D341Med (cell line): ENCODE measurements at regions not wholly inside any gene's neighbourhood (a gene's known extent, or its start where the extent isn't known, plus 50 kb on each side); places are given as distances from the start of the nearest gene placed in this dataset.
"Not testable (repeated sequence)": the region's sequence is repeated elsewhere in the genome, so short reads cannot be mapped to it uniquely, and the experiment has no call there.

ENCODE experiments used
- DNase-seq: peaks from one replicate; pipeline ENCODE4 v3.0.0; 2012; ENCODE audit warnings: low spot score

DNA sequence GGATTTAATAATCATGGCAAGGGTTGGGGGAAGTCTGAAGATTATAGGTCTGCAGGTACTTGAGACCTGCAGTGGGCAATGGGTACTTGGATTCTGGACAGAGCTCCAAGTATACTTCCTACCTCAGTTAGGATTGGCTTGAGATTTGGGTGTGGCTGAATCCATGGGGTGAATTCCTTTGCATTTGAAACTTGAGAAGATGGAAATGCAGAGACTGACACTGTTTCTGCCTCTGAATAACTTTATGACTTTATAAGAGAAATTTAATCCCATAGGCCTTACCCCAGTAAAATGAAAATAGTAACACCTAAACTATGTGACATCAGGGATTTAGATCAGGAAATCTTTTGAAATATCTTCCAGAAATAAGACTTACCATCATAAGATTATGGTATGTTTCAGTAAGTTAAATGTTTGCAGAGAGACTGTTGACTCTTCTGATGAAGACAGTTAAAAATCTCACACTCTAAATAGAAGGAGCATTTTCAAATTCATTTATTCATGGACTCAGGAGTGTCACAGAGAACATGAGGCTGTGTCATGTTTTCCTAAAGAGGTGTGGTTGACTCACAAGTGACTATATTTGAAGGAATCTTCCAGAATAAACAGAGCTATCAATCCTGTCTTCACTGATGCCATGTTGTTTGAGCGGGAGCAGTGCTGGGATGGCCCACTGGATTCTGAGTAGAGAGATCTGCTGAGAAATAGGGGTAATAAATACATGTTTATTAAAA lies 513.5 kb upstream of the NR3C2 start:
- no peak for DNase-seq

DNA sequence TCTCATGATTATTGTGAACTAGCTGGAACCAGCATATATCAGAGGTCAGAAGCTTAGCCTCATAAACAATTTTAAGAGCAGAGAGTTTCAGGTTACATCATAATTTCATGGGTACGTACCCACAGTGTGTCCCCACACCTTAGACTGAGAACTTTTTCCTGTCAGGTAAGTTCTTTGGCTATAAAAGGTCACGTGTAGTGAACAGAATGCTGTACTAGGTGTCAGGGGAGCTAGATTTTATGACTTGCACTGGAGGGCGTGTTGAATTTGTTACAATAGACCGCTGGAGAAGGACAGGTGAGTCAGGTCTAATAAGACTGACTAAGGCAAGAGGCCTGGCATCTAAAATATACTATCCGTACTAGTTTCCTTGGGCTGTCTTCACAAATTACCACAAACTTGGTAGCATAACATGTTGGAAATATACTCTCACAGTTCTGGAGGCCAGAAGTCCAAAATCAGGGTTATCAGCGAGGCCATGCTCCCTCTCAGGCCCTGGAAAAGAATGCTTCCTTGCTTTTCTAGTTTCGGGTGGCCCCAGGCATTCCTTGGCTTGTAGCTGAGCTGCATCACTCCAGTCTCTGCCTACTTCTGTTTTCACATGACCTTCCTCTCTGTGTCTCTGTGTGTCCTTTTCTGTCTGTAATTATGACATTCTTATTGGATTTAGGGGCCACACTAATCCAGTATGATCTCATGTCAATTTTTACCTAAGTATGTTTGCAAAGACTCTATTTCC lies 512.0 kb upstream of the NR3C2 start:
- no peak for DNase-seq

DNA sequence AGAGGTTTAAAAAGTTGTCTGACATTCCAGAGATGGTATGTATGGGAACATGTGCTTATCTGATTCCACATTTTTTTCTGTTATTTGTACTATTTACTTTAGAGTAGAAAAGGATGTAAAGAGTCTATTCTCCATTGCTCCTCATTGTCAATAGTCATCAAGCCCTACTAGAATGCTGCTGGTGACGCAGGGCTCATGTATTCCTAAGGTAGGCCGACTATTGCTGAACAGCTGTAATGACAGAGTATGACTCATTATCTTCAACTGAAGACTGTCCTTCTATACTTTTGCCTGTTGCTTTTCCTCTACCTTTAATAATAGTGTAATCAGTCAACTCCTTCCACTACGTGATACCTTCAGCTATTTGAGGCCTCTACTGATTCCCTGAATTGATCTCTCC lies 509.1 kb upstream of the NR3C2 start:
- DNase-seq: no peak

DNA sequence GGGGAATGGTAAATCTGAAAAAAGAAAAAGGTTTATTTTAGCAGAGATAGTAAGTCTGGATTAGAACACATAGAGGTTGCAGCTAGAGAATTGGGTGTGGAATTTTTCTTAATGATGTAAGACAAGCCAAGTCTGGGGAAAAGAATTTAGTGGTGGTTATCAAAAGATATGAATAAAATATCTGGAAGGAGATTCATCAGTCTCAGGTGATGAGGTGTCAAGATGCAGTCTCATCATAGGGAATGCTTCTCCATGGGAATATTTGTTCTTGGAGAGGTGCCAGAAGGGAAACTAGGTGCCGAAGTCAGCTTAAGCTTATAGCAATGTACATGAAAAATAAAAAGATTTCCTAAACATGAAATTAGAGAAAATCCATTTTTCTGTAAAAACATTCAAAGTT lies 504.1 kb upstream of the NR3C2 start:
- no peak for DNase-seq

DNA sequence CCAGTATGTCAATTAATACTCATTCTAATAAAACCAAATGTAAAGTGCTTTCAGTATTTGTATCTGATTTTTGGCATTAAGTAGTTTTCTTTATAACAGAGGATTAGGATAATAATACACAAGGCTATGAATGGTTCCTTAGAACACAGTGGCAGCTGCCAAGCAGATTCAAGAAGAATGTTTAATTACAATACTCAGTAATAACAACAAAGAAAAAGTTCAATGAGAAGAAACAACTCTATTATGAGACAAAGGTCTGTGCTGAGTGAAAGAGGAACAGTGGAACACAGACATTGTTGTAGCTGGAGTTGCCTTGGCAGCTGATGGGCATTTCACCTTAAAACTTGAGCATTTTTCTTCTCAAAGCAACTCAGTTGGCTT lies 502.6 kb upstream of the NR3C2 start:
- DNase-seq: no peak

DNA sequence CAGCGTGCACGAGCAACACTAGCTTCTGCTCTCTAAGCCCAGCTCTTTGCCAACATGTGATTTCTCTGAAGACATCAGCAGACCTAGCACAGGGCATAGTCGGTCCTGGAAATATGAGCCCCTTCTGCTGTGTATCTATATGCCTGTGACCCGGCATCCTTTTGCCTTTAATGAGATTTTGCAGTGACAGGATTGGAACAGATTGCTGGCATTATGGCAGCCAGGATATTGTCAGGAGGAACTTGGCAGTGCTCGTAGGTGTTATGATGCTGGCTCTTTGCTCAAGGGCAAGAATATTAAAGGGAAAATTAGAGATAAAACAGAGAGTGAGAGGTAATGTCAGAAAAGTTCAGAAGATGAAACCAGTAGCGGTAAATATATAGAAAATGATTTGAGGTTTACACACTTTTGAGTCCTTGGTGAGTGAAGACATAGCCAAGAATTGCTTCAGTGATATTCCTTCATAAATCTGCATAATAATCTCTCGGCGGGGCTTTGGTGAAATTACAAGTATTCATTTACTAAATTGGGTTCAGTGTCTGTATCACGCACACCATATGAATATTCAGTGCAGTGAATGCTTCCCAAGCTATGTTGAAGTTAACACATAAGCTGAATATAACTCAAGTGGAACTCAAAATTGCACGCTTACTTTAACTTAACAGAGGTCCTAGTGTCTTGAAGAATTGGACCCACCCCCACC lies 502.1 kb upstream of the NR3C2 start:
- DNase-seq: peak; percentile 24

DNA sequence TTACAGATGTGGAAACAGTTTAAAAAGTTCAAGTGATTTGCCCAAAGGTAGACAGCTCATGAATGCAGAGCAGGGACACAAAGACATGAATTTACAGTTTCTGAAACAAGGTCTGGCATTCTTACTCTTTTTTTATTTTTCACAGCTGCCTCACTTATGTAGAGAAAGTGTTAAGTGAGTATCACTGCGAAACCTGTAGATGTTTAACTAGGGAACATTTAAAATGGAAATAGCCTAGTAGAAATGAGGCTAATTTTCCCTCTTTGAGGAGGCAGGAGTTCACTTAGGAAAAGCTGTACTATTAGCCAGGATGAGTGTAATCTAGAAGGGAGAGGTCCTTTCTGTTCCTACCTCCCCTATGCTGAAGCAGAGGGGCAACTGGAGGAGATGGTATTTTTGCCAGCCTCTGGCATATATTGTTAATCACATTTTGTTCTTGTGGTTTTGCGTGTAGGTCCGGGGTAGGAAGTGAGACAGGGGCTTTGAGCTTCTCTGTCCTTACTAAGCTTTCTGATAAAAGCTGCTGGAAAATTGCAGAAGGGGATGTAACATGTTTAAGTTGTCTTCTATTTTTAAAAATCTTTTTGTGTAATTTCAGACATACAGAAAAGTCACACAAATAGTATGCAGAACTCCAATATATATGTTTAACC lies 492.8 kb upstream of the NR3C2 start:
- no peak for DNase-seq

DNA sequence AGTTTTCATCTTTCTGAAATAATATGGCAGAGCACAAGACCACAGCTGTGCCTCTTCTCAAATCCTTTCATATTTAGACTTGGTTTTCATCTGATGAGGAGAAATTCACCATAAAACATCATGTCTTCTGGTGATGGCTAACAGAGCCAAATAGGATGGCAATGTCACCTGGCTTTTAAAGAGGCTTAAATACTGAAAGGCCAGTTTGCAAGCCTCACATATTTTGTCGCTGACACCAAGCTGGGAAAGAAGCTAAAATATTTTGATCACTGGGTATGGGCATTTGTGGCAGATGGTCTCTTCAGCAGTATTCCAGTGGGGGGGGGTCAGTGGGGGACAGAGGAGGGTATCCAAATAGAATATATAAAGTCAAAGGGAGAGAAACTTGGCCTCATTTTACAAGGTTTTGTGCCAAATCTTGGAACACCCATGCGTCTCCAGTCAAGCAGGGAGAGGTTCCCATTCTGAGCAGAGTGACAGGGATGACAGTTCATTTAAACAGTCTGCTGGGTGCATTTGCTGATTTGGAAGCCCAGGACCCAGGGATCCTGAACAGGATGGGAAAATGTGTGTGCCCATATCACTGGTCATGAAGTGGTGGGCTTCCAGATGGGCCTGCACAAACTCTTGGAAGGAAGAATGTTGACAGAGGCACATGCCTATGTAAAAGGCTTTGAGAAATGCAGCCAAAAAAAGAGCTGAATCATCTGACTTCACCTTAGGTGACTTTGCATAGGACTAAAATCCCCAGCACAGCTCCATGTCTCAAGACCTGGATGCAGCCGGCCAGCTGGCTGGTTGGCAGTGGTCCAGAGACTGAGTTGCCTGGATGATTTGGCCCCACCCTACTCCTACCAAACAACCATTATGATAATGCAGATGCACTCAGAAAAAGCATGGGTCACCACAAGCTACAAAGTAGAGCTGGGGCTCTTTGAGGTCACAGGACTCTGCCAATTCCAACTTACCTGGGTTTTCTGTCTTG lies 484.4 kb upstream of the NR3C2 start:
- peak; percentile 66 for DNase-seq

DNA sequence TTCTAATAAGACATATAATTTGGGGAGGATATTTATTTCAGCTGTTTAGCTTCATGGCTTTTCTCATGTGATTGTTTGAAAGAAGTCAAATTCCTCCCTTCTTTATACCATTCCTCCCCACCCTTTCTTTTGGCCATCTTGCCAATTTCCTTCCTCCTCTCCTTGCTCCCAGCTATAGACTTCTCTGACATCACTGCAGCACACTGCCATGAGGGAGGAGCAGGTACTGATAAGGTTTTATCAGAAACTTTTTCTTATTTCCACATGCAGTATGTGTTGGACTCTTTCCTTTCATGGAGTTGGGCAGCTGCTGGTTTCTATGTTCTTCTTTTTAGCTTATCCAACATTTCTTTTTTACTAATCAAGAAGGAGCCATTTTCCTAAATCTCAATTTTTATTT lies 481.7 kb upstream of the NR3C2 start:
- DNase-seq: no peak

DNA sequence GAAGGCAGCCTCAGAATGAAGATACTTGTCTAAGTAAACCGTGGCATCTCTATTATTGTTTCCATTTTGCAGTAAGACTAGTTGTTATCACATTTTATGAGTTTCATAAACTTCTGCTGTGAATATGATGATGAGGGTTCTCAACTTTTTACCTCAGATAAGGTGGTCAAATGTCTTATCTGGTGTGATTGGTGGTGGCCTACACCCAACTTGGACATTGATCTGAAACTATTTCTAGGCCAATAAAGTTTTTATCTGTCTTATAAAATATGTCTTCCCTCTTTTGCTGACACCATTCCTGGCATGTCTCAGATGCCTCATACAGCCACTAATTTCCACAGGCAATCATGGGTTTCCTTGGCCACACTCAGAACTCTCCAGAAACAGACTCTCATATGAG lies 480.3 kb upstream of the NR3C2 start:
- DNase-seq: no peak

DNA sequence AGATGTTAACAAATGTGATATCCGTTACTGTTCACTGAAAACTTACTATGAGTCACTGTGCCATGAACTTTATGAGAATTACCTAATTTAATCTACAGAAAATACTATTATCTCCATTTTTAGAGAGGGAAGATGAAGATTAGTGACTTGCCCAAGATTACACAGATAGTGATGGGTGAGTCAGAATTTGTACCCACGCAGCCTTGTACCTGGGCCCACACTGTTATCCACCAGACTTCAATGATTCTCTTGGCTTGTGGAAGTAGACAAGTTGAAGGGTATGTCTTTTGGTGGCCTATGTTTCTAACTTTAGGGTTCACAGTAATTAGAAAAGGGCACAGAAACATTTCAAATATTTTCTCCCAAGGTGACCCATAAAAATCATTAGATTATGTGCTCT lies 472.5 kb upstream of the NR3C2 start:
- no peak for DNase-seq

DNA sequence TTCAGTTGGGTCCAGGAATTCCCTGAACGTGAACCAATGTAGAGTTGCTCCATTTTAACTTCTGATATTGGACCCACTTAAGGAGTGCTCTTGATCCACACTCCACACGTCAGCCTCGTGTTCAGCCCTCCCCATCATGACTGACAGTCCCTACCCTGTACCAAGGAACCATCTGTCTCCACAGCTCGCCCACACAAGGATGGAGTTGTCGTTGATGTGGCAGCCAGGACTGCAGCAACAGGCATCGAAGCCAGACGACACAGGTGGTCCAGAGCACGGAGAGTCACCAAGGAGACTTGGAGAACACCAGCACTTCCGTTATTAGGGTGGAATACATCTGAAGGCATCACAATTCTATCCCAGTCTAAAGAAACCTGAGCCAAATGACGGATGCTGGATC lies 472.1 kb upstream of the NR3C2 start:
- DNase-seq: no peak

DNA sequence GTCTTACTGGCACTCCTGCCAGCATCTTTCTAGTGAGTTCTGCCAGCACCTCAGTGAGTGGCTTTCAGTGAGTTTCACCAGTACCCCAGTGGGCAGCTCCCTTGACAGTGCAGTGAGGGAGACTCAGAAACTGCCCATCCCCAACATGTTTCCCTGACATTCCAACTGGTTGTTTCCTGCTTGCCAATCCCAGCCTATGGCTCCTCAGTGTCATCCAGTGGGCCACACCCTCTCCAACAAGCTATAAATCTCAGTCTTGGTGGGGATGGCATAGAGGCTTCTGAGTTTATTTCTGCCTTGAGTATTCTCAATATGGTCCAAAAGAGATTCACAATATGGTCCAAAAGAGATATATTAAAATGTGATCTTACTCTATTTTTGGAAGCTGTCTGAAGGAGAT lies 461.2 kb upstream of the NR3C2 start:
- DNase-seq: no peak

DNA sequence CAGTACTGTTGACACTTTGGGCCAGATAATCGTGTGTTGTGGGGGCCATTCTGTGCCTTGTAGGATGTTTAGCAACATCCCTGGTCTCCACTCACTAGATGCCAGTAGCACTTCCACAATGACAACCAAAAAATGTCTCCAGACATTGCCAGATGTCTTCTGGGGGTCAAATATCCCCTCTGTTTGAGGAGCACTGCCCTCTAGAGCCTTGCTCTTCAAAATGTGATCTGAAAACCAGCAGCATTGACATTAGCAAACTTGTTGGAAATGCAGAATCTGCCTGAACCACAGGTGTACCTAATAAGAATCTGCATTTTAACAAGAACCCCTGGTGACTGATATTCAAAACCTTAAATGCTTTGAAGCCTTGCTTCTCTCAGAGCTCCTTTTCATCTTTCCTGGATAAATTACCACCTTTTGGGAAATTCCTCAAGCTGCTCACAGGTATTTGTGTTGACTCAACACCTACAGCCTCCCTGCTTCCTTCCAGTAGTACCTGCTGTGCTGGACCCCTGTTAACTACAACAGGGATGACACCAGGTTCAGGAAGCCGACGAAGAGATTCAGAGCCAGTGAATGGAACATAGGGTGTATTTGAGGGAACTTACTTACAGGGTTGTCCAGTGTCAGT lies 459.0 kb upstream of the NR3C2 start:
- no peak for DNase-seq

DNA sequence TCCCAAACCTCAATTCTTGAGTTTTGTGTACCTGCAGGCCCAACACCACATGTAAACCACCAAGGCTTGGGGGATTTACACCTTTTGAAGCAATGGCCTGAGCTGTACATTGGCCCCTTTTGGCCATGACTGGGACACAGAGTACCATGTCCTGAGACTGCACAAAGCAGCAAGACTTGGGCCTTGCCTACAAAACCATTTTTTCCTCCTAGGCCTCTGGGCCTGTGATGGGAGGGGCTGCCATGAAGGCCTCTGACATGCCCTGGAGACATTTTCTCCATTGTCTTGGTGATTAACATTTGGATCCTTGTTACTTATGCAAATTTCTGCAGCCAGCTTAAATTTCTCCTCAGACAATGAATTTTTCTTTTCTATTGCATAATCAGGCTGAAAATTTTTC lies 455.9 kb upstream of the NR3C2 start:
- not testable (repeated sequence) for DNase-seq

DNA sequence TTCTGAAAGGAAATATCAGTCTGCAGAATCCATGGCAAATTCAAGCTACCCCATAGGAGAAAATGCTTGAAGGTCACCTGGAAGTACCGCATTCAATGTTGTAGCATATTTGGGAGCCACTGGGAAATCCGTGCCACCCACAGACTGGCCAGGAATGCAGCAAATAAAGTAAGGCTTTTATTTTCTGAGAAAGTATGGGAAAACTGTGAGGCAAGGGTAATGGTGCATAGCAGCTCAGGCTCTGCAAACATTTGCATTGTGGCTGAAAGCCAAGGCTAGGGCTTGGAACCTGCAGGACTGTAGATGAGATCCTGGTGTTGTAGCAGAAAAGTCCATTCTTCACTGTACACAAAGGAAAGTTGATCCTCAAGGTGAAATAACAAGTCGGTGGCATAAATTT lies 450.9 kb upstream of the NR3C2 start:
- DNase-seq: no peak

DNA sequence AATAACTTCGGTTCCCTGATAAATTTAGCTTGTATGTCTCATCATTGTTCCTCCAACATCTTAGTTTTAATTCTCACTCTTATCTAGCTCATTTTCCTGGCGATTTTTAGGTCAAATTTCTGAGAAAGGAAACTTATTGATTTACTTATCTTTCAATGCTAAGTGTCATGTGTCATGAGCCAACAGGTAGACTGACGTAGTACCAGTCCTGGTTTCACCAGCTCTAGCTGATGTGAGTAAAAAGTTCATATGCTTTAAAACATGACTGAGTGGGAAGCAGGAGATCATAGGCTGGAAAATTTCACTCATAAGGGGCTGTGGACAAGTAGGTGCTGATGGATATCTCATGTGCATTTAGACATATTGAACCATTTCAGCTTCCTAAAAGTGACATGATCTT lies 441.7 kb upstream of the NR3C2 start:
- DNase-seq: no peak

DNA sequence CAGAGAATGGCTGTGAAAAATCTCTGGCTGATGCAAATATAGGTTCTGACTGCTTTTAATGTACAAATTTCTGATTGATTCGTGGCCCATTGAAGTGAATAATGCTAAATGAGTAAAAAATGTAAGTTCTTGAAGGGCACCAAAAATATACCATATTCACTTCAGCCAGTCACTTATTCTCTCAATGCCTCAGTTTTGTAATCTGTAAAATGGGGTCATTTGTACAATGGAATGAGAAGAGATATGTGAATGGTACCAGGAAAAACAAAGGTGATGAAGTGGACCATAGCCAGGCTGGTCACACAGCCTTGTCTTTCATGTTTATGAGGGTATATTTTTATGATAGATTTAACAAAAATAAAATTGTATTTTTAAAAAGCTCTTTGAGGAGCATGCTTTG lies 441.2 kb upstream of the NR3C2 start:
- DNase-seq: no peak

DNA sequence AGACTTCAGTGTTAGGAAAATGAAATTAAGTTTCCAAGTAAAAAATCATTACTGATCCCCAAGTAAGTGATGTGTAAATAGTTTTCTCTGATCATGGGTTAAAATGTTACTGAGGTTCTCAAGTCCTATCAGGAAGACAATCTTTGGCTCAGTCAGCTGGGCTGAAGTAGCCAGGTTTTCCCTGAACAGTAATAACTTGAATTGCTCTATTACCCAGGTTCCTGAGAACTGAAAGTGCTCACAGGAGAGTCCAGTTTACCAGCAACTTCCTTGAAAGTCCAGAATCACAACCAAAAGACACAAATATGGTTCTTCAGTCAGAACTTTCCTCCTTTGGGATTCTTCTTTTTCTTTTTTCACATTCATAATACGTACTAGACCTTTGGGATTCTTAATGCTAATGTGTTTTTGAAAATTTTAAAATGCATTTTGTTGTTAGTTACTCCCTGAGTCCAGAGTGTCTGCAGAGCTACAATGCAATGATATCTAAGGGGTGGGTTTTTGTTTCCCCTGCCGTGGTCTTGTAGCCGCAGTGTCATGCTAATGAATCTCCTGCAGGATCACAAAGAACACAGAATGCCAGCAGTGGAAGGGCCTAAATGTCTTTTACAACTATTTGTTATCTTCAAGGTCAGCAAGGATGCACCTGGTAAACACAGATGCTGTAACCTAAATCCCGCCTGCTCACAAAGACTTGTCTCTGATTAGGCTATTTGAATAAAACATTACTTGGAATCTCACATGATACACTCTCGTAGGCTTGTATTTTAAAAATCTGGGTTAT lies 439.8 kb upstream of the NR3C2 start:
- DNase-seq: no peak

DNA sequence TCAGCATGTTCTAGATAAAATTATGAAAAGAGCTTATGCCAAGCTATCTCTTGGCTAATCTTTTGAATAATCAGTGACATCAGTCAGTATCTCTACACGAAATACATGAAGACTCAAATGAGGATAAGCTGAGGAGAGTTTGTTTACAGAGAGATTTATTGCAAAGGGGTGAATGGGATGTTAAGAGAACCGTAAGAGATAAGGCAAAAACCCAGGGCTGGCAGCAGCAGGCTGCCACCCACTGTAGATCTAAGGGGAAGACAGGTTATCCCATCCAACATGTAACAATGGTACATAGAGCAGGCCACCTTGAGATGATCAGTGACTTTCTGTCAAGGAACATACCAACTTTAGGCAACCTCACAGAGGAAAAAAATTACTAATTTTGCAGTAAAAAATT lies 432.1 kb upstream of the NR3C2 start:
- peak; percentile 38 for DNase-seq
